TTC549 (cell line): ENCODE measurements at regions not wholly inside any gene's neighbourhood (a gene's known extent, or its start where the extent isn't known, plus 50 kb on each side); places are given as distances from the start of the nearest gene placed in this dataset.
A peak's percentile ranks its signal among the peaks of the same experiment; 100 is the strongest.
"Not testable (repeated sequence)": the region's sequence is repeated elsewhere in the genome, so short reads cannot be mapped to it uniquely, and the experiment has no call there.

Source experiments
- FAIRE-seq: peaks from 2 replicates; lab custom pipeline; 2012; peaks lifted over from hg19 to GRCh38; lab: Jason Lieb, UNC

GRCh38 chr19:30696514-30696913 is 324.3 kb downstream of the ZNF536 start:
- FAIRE-seq: no peak

- FAIRE-seq: no peak
Measured at GRCh38 chr19:30695171-30695875, 323.1 kb downstream of the ZNF536 start.

- FAIRE-seq: no peak
Measured at GRCh38 chr19:30694156-30694755, 322.1 kb downstream of the ZNF536 start.

- no peak for FAIRE-seq
Measured at GRCh38 chr19:30692879-30693503, 320.8 kb downstream of the ZNF536 start.

- FAIRE-seq: no peak
Measured at GRCh38 chr19:30692181-30692811, 320.1 kb downstream of the ZNF536 start.

GRCh38 chr19:30691819-30692166 is 319.6 kb downstream of the ZNF536 start:
- no peak for FAIRE-seq

- no peak for FAIRE-seq
Measured at GRCh38 chr19:30690935-30691818, 319.0 kb downstream of the ZNF536 start.

- no peak for FAIRE-seq
Measured at GRCh38 chr19:30690525-30690924, 318.3 kb downstream of the ZNF536 start.

- no peak for FAIRE-seq
Measured at GRCh38 chr19:30689474-30689873, 317.3 kb downstream of the ZNF536 start.

- no peak for FAIRE-seq
Measured at GRCh38 chr19:30688696-30689095, 316.5 kb downstream of the ZNF536 start.

- no peak for FAIRE-seq
Measured at GRCh38 chr19:30686826-30687566, 314.8 kb downstream of the ZNF536 start.

- FAIRE-seq: no peak
Measured at GRCh38 chr19:30686176-30686820, 314.1 kb downstream of the ZNF536 start.

GRCh38 chr19:30685426-30686000 is 313.3 kb downstream of the ZNF536 start:
- FAIRE-seq: no peak

- FAIRE-seq: no peak
Measured at GRCh38 chr19:30684613-30685012, 312.4 kb downstream of the ZNF536 start.

- peak; percentile 75 for FAIRE-seq
Measured at GRCh38 chr19:30682999-30683536, 310.9 kb downstream of the ZNF536 start.

- no peak for FAIRE-seq
Measured at GRCh38 chr19:30682146-30682998, 310.2 kb downstream of the ZNF536 start.

- no peak for FAIRE-seq
Measured at GRCh38 chr19:30681162-30682100, 309.2 kb downstream of the ZNF536 start.

GRCh38 chr19:30680399-30680798 is 308.2 kb downstream of the ZNF536 start:
- FAIRE-seq: not testable (repeated sequence)
